H9 (cell line): ENCODE measurements at regions not wholly inside any gene's neighbourhood (a gene's known extent, or its start where the extent isn't known, plus 50 kb on each side); places are given as distances from the start of the nearest gene placed in this dataset.

Experiments
- DNase-seq: peaks from one replicate; pipeline ENCODE4 v3.0.0-alpha.2; 2017
- H2AFZ ChIP-seq: one replicate; pipeline ENCODE4 v1.6.1; 2013; ENCODE audit warnings: mild to moderate bottlenecking, low read length, control low read depth, moderate library complexity
- H2AK5ac ChIP-seq: 2 replicates; pipeline ENCODE4 v1.6.1; 2013; ENCODE audit warnings: low read length, control low read depth, mixed read lengths; ENCODE audit not compliant: insufficient read length
- H2BK120ac ChIP-seq: one replicate; pipeline ENCODE4 v1.6.1; 2013; ENCODE audit warnings: low read depth, mild to moderate bottlenecking, low read length, control low read depth, inconsistent platforms; ENCODE audit not compliant: poor library complexity, severe bottlenecking
- H2BK12ac ChIP-seq: 2 replicates; pipeline ENCODE4 v1.6.1; 2013; ENCODE audit warnings: low read length, control low read depth, mixed read lengths, low read depth; ENCODE audit not compliant: insufficient read length
- H2BK15ac ChIP-seq: 2 replicates; pipeline ENCODE4 v1.6.1; 2013; ENCODE audit warnings: low read depth, low read length, control low read depth
- H2BK20ac ChIP-seq: one replicate; pipeline ENCODE4 v1.6.1; 2013; ENCODE audit warnings: low read depth, mild to moderate bottlenecking, low read length, control low read depth, inconsistent platforms; ENCODE audit not compliant: poor library complexity, severe bottlenecking
- H2BK5ac ChIP-seq: 2 replicates; pipeline ENCODE4 v1.6.1; 2013; ENCODE audit warnings: low read length, control low read depth, mixed read lengths; ENCODE audit not compliant: insufficient read length
- H3K14ac ChIP-seq: 2 replicates; pipeline ENCODE4 v1.6.1; 2013; ENCODE audit warnings: low read length, control low read depth; ENCODE audit not compliant: insufficient read depth
- H3K18ac ChIP-seq: 2 replicates; pipeline ENCODE4 v1.6.1; 2013; ENCODE audit warnings: low read depth, mild to moderate bottlenecking, mixed read lengths, low read length, control low read depth; ENCODE audit not compliant: insufficient read length
- H3K23ac ChIP-seq: 2 replicates; pipeline ENCODE4 v1.6.1; 2013; ENCODE audit warnings: low read length, control low read depth, mixed read lengths, low read depth; ENCODE audit not compliant: insufficient read length
- H3K23me2 ChIP-seq: 2 replicates; pipeline ENCODE4 v1.6.1; 2013; ENCODE audit warnings: low read depth, mild to moderate bottlenecking, mixed read lengths, low read length, control low read depth; ENCODE audit not compliant: insufficient read length, poor library complexity, severe bottlenecking
- H3K27ac ChIP-seq: 2 replicates; pipeline ENCODE4 v1.5.1; 2013; ENCODE audit warnings: low read length, control low read depth, mixed read lengths, low read depth; ENCODE audit not compliant: insufficient read length
- H3K27me3 ChIP-seq: 2 replicates; pipeline ENCODE4 v1.6.1; 2013; ENCODE audit warnings: low read length, control low read depth, inconsistent platforms; ENCODE audit not compliant: insufficient read depth
- H3K4ac ChIP-seq: 2 replicates; pipeline ENCODE4 v1.6.1; 2013; ENCODE audit warnings: low read depth, mild to moderate bottlenecking, control low read depth, inconsistent platforms, low read length, moderate library complexity
- H3K4me1 ChIP-seq: 2 replicates; pipeline ENCODE4 v1.6.1; 2013; ENCODE audit warnings: low read length, control low read depth, inconsistent platforms; ENCODE audit not compliant: insufficient read depth
- H3K4me2 ChIP-seq: 2 replicates; pipeline ENCODE4 v1.6.1; 2013; ENCODE audit warnings: low read length, control low read depth, mixed read lengths; ENCODE audit not compliant: insufficient read length, insufficient read depth
- H3K56ac ChIP-seq: 2 replicates; pipeline ENCODE4 v1.6.1; 2013; ENCODE audit warnings: low read depth, mild to moderate bottlenecking, mixed read lengths, low read length, control low read depth; ENCODE audit not compliant: insufficient read length
- H3K79me1 ChIP-seq: 2 replicates; pipeline ENCODE4 v1.6.1; 2013; ENCODE audit warnings: low read depth, mild to moderate bottlenecking, moderate library complexity, low read length, control low read depth, inconsistent platforms; ENCODE audit not compliant: insufficient read depth, poor library complexity, severe bottlenecking
- H3K79me2 ChIP-seq: 2 replicates; pipeline ENCODE4 v1.6.1; 2013; ENCODE audit warnings: low read length, control low read depth, inconsistent platforms; ENCODE audit not compliant: insufficient read depth
- H3K9ac ChIP-seq: 2 replicates; pipeline ENCODE4 v1.6.1; 2013; ENCODE audit warnings: low read length, control low read depth, mixed read lengths; ENCODE audit not compliant: insufficient read length; ENCODE audit errors: extremely low read depth
- H3K9me3 ChIP-seq: one replicate; pipeline ENCODE4 v1.6.1; 2013; ENCODE audit warnings: low read depth, low read length, inconsistent platforms; ENCODE audit not compliant: control insufficient read depth
- H3T11ph ChIP-seq: one replicate; pipeline ENCODE4 v1.6.1; 2013; ENCODE audit warnings: mild to moderate bottlenecking, low read length, control low read depth, inconsistent platforms
- H4K20me1 ChIP-seq: one replicate; pipeline ENCODE4 v1.6.1; 2013; ENCODE audit not compliant: control insufficient read depth, insufficient read length, insufficient read depth
- H4K5ac ChIP-seq: 2 replicates; pipeline ENCODE4 v1.6.1; 2013; ENCODE audit warnings: low read depth, mild to moderate bottlenecking, mixed read lengths, low read length, control low read depth; ENCODE audit not compliant: insufficient read length
- H4K8ac ChIP-seq: replicated peaks from 2 replicates; pipeline ENCODE4 v1.6.1; 2013; ENCODE audit warnings: low read length, control low read depth, mixed read lengths, low read depth; ENCODE audit not compliant: insufficient read length
- H4K91ac ChIP-seq: 2 replicates; pipeline ENCODE4 v1.6.1; 2013; ENCODE audit warnings: low read depth, mild to moderate bottlenecking, moderate library complexity, mixed read lengths, low read length, control low read depth; ENCODE audit not compliant: insufficient read length
- H3K27ac Mint-ChIP-seq, 3 experiments: 2 replicates in 2 of 3; 3 replicates in 1 of 3; pipeline ENCODE4 v1.8.0; 2020 to 2021; ENCODE audit warnings: mixed read lengths in 3 of 3, mild to moderate bottlenecking in 1 of 3, moderate library complexity in 1 of 3
- H3K27me3 Mint-ChIP-seq: 2 replicates; pipeline ENCODE4 v1.8.0; 2021; ENCODE audit warnings: low read depth, mild to moderate bottlenecking, moderate library complexity, mixed read lengths
- H3K36me3 Mint-ChIP-seq, 3 experiments: 2 replicates in 2 of 3; 3 replicates in 1 of 3; pipeline ENCODE4 v1.8.0; 2020 to 2021; ENCODE audit warnings: low read depth in 3 of 3, mixed read lengths in 3 of 3; ENCODE audit not compliant: insufficient read depth in 1 of 3
- H3K4me1 Mint-ChIP-seq, 2 experiments: 2 replicates each; pipeline ENCODE4 v1.8.0; 2020; ENCODE audit warnings: mixed read lengths in 2 of 2
- H3K4me3 Mint-ChIP-seq, 2 experiments: 2 replicates in 1 of 2; 3 replicates in 1 of 2; pipeline ENCODE4 v1.8.0; 2020 to 2021; ENCODE audit warnings: mild to moderate bottlenecking in 2 of 2, mixed read lengths in 2 of 2, moderate library complexity in 1 of 2
- H3K9me3 Mint-ChIP-seq, 2 experiments: 2 replicates in 1 of 2; 3 replicates in 1 of 2; pipeline ENCODE4 v1.8.0; 2020; ENCODE audit warnings: mild to moderate bottlenecking in 2 of 2, mixed read lengths in 2 of 2, moderate library complexity in 1 of 2
- TF ChIP-seq, protein P1 (sequence below): fragments of 200-600 bp; sonication (generic); conservative IDR thresholded peaks from 3 replicates; pipeline ENCODE4 v1.8.0; 2021; ENCODE audit warnings: antibody characterized with exemption, mild to moderate bottlenecking

DNA sequence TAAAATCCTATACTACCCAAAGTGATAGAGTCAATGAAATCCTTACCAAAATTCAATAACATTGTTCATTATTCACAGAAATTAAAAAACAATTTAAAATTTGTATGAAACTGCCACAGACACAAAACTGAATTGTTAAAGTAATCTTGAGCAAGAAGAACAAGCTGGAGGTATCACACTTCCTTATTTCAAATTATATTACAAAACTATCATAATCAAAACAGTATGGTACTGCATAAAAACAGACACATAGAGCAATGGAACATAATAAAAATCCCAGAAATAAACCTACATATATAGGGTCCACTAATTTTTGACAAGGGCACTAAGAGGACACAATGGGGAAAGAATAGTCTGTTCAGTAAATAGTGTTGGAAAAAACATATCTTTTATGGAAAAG, 316.2 kb downstream of the PTPRC start:
- Histone ChIP-seq H3T11ph (no peak overlapping the region), H3K56ac (no peak overlapping the region)
- no peak overlapping the region for H3K27ac Mint-ChIP-seq

More for the DNA sequence above, 316.2 kb downstream of the PTPRC start:
- H3K79me1 ChIP-seq, result no peaks in the 10 kb centered on the region
- DNase-seq, result no peak
- no peak overlapping the region for H4K5ac ChIP-seq
- H3K9ac ChIP-seq, result no peak overlapping the region
- no peaks in the 10 kb centered on the region for H3K79me2 ChIP-seq
- H2BK120ac ChIP-seq, result no peak overlapping the region
- no peak overlapping the region for H2BK12ac ChIP-seq
- no peak overlapping the region for H2AK5ac ChIP-seq
- Mint-ChIP-seq H3K36me3 (no peaks in the 10 kb centered on the region), H3K4me3 (no peak overlapping the region), H3K9me3 (peaks cover 5 to 6% of the 10 kb centered on the region in 2 experiments; a peak in 4 of 5 replicates), H3K27me3 (no peaks in the 10 kb centered on the region), H3K4me1 (no peaks in the 10 kb centered on the region)
- no peak overlapping the region for H3K27ac ChIP-seq
- H2BK5ac ChIP-seq, result no peak overlapping the region
- TF ChIP-seq, protein P1, sequence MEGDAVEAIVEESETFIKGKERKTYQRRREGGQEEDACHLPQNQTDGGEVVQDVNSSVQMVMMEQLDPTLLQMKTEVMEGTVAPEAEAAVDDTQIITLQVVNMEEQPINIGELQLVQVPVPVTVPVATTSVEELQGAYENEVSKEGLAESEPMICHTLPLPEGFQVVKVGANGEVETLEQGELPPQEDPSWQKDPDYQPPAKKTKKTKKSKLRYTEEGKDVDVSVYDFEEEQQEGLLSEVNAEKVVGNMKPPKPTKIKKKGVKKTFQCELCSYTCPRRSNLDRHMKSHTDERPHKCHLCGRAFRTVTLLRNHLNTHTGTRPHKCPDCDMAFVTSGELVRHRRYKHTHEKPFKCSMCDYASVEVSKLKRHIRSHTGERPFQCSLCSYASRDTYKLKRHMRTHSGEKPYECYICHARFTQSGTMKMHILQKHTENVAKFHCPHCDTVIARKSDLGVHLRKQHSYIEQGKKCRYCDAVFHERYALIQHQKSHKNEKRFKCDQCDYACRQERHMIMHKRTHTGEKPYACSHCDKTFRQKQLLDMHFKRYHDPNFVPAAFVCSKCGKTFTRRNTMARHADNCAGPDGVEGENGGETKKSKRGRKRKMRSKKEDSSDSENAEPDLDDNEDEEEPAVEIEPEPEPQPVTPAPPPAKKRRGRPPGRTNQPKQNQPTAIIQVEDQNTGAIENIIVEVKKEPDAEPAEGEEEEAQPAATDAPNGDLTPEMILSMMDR, result no peak
- no peak overlapping the region for H3K4me2 ChIP-seq
- H3K23me2 ChIP-seq, result no peaks in the 10 kb centered on the region
- H3K4ac ChIP-seq, result no peak overlapping the region
- H4K91ac ChIP-seq, result no peak overlapping the region
- H2BK15ac ChIP-seq, result no peak overlapping the region
- no peaks in the 10 kb centered on the region for H3K4me1 ChIP-seq
- no peaks in the 10 kb centered on the region for H3K9me3 ChIP-seq
- no peak overlapping the region for H3K23ac ChIP-seq
- no peaks in the 10 kb centered on the region for H4K20me1 ChIP-seq
- no peak overlapping the region for H3K14ac ChIP-seq
- no peak overlapping the region for H3K18ac ChIP-seq
- no peak overlapping the region for H2BK20ac ChIP-seq
- no peak overlapping the region for H4K8ac ChIP-seq
- no peak overlapping the region for H2AFZ ChIP-seq
- H3K27me3 ChIP-seq, result no peaks in the 10 kb centered on the region
